SK-MEL-5 (cell line): ENCODE measurements at regions not wholly inside any gene's neighbourhood (a gene's known extent, or its start where the extent isn't known, plus 50 kb on each side); places are given as distances from the start of the nearest gene placed in this dataset.

ENCODE experiments used
- DNase-seq: peaks from one replicate; pipeline ENCODE4 v3.0.0-alpha.2; 2016; ENCODE audit warnings: low read depth, low spot score
- in situ Hi-C: cut with HindIII; loops from 2 replicates; pipeline ENCODE4 v1.10.0; 2016; ENCODE audit warnings: low sequenced_read_pairs, high pct_unique_total_duplicates, low pct_unique_long_range_greater_than_20kb

DNA sequence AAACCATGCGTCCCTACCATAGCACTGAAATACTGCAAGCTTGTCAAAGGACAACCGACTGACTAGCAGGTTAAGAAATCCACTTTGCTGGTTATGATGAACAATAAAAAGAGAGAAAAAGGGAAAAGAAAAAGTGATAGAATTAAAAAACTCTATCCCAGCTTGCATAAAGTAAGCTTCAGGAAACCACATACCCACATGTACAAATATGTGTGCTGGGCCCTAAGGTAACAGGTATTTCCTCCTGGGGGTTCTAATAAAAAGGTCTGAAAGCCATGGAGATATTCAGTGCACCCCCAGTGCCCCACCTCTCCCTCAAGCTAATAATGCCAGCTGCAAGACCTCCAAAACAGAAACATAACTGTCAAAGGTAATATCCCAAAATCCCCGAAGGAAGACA, 248.6 kb upstream of the KLF14 start:
- in situ Hi-C loops: no loop called here
- no peak for DNase-seq

DNA sequence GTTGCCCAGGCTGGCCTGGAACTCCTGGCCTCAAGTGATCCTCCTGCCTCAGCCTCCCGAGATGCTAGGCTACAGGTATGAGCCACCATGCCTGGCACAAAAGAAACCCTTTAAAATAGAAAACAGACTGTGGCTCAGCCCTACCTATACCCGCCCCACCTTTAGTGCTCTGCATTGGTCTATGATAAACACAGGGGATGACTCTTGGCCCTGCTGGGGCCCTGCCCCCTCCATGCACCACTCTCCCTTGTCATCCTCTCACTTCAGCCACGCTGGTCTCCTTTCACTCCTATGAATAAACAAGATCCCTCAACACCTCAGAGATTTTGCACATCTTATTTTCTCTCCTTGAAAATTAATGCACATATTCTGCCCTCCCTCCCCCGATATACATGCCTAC, 251.4 kb upstream of the KLF14 start:
- in situ Hi-C loops: no loop called here
- DNase-seq: no peak

DNA sequence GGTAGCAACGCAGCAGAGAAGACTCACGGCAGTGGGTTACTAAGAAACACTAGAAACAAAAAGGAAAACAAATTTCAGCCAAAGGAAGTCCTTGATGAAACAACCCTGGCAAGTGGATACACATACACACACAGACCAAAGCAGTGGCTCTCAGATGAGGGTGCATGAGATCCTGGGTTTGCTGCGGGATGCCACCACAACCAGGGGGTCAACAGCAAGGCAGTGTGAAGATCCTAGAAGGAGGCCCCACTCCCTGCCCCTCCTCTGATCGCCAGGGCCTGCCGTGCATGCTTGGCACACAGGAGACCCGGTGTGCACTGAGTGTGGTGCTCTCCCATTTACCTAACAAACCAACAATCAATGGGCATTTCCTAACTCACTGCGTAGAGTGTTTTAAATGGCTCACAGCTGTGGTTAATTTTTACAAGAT, 252.3 kb upstream of the KLF14 start:
- in situ Hi-C loops: no loop called here
- no peak for DNase-seq

DNA sequence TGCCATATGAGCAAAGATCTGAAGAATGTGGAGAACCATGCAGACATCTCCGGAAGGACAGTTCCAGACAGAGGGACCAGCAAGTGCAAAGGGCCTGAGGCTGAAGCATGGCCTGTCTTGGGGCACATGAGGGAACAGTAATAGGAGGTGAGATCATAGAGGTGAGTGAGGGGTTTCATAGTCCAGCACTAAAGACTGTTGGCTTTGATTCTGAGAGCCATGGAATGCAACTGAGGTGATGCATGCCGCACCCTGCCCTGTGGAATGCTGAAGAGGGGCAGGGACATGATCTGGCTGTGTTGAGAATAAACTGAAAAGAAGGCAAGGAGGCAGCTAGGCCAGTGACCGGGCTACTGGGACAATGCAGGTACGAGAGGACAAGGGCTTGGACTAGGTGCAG, 253.1 kb upstream of the KLF14 start:
- no peak for DNase-seq
- in situ Hi-C loops: no loop called here

DNA sequence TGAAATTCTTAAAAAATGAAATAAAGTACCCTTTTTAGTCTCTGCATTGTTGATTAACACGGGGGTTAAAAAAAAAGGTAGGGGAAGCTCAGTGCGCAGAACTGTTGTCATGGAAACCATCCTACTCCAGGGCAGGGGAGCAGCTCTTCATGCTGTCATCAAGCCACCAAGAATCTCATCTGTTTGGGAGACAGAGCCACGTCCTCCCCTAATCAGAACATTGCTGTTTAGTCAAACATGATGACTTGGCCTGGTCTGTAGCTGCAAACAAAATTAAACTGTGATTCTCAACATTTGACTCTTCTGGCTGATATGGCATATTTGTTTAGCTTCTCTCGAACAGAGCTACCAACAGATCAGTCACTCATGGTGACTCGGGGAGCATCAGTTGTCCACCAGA, 254.4 kb upstream of the KLF14 start:
- in situ Hi-C loops: no loop called here
- no peak for DNase-seq

DNA sequence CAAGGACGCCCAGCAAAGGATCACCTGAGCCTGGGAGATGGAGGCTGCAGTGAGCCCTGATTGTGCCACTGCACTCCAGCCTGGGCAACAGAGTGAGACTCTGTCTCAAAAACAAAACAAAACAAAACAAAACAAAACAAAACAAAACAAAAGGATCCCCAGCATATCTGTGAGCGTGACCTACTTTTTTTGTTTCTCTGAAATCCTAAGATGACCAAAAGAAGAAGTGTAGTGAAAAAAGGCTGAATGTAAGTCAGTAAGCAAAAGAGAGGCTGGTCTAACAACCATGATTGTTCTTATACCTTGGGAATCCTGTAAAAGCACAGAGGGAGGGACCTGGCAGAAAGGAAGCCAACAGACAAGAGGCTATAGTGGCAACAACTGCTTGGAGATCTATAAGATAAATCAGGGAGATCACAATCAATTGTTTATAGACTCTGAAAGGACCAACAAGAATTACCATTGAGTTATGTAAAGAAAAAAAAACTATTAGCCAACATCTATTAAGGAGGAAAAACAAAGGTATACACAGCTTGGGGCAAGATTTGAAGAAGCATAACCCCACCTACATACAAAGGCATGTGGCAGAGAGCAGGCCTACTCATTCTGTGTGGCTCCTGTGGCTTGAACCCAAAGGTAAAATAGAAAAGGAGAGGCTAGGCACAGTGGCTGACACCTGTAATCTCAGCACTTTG, 255.2 kb upstream of the KLF14 start:
- no peak for DNase-seq
- in situ Hi-C loops: no loop called here

DNA sequence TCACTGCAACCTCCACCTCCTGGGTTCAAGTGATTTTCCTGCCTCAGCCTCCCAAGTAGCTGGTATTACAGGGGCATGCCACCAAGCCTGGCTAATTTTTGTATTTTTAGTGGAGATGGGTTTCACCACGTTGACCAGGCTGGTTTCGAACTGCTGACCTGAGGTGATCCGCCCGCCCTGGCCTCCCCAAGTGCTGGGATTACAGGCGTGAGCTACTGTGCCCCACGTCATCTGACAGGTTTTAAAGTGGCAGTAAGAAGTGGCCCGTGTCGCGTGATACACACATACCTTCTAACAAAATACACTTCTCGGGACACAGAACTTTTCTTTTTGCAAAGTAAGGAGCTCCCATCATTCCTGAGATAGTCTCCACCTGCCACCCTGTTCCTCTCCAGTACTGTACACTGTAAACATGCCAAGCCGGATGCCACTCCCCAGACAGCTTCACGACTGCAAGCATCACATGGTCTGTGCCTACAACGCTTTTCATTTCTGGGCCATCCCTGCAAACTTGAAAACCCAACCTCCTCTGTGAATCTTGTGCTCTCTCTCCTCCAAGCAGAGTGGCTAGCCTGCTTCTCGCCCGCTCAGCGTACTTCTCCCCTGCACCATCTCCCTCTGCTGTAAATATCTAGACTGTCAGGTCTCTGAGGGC, 256.3 kb upstream of the KLF14 start:
- DNase-seq: no peak
- in situ Hi-C loops: no loop called here

DNA sequence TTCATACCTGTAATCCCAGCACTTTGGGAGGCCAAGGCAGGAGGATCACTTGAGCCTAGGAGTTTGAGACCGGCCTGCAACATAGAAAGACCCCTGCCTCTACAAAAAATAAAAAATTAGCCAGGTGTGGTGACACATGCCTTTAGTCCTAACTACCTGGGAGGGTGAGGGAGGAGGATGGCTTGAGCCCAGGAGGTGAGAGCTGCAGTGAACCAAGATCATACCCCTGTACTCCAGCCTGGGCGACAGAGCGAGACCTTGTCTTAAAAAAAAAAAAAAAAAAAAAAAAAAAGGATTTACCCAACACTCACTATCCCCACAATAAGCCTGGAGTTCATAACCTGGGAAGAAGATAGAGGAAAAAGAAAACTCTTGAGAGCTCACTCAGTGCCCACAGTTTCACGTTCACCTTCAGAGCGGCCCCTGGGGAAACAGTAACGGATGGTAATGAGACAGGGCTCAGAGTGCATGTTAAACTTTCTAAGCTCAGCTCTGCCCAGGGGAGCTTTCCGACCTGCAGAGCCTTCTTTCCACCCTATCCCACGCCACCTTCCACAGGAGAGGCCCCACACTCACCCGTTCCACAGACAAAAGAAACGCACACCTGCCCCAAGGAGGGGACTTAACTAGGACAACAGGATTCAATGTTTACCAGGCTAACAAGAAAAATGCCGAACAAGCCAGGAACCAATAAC, 259.8 kb upstream of the KLF14 start:
- DNase-seq: no peak
- in situ Hi-C loops: no loop called here

DNA sequence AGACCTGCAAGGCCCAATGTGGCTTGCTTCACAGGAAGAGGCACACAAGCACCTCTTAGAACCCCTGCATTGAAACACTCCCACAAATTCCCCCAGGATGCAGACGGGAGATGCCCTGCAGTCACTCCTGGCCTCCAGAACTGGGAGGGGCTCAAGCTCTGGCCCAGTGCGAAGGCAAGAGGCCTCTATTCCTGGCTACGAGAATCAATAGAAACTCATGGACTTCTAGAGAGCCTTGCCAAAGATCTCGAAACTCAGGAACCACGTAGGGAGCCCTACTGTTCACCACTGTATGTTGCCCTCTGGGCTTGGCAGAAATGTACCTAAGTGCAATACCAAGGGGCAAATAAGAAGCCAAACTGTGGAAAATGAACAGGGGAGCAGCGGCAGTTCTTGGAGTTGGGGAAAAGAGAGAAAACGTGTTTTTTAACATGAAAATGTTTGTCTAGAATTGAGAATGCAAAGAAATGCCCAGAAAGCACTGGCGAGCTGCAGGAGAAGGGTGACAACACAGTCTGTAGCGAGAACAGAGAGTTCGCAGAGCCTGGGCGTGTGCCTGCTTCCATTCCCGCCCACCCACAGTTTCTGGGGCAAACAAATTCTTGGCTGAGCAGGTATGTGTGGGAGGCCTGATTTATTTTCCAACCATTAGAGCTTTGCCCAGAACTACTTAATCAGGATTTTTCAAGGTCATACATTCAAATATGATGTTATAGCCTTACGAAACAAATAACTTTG, 260.5 kb upstream of the KLF14 start:
- DNase-seq: no peak

DNA sequence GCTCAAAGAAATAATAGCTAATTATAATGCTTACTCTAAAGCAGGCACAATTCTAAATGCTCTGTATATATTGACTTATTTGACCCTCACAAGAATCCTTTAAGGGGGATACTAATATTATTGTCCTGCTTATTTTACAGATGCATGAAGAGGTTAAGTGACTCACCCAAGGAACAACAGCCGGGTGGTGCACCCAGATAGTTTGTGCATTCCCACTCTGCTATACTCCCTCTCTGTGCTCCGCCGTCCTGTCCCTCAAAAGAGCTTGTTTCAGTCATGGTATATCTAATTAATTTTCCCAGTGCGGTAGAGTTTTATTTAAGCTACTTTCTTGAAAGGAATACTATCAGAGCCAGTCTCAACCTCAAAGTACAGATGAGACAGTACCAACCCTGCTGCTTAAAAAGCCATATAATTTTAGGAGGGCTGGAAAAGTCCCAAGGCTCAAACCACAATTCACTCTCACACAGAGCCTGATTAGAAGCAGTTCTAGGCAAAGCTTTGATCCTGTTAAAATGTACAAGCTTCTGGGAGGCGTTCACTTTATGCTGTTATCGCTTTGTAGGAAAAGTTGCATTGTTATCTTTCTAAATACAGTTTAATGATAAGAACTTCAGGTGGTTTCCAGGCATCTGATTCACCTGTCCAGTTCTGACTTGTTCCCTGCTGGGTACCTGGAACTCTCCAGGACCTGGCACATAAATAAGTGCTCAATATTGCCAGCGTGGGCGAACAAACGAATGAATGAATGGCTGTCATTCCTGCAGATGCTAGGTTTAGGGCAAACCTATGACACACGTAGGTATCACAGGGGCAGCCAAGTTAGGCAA, 261.5 kb upstream of the KLF14 start:
- in situ Hi-C loops: no loop called here
- no peak for DNase-seq

More for the DNA sequence above, 260.5 kb upstream of the KLF14 start:
- in situ Hi-C loops: no loop called here

DNA sequence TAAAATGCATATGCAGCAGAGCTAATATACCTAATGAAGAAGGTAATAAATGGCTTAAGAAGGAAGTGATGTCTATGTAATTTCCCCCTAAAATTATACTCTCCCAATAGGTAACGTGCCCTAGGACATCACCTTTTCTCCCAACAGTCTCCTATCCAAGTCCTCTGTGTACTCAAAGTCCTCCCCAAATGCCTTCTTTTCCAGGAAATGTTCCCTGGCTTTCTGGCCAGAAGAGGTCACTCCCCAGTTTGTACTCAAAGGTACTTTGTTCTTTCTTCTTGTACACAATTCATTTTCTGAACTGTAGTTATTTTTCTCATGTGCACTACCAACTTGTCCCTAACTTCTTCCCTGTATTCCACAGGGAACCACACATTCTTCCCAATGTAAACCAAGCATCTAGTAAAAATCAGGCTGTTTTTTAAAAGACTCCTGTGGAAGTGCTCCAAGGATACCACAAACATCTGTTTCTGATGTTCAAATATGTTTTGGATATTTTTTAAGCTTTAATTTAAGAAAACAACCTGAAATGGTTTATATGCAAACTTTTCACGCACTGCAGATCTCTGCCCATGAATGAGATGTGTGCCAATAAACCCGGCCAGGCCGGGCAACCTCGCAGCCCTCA, 262.3 kb upstream of the KLF14 start:
- peak; percentile 45 for DNase-seq
- in situ Hi-C loops: no loop called here

DNA sequence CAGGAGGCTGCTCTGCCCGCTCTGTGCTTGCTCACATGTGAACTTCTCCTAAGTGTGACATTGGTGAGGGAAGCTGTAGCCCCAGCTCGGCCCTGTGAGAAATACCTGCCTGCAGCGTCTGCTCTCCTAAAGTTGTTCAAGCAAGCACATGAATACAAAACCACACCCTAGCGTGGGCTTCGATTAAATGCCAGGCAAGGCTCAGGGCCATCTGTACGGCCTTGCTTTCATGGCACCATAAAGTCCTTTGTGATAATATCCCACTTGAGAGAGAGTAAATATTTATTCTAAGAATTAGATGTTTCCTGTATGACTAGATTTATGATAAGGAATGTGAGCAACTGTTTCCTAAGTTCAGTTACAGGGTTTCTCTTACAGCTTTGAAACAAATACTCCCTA, 262.8 kb upstream of the KLF14 start:
- in situ Hi-C loops: no loop called here
- no peak for DNase-seq

DNA sequence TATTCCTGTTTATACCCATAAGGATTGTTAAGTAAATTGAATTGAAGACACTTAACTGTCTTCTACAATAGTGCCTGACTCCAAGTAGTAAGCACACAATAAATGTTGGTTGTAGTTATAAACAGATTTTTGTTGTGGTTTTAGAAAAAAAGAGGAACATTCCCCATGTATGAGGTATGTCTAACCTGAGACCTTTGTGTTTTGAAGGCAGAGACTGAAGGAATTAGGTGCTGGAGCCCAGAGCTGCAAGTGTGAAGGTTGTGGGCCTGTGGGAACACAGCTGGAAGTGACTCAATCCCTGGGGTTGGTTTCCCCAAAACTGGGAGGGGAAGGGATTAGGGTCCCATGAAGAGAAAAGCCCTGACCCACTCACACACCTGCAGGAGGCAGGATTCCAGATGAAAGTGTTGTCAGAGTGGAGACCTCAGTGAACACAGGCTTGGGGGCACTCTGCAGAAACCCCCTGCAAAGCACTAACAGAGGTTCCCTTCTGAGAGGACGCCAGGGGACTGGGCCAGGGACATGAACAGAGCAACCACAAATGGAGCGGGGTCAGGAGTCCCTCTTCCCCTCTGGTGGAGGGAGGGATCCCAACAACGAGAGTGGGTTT, 265.1 kb upstream of the KLF14 start:
- DNase-seq: no peak
- in situ Hi-C loops: no loop called here

DNA sequence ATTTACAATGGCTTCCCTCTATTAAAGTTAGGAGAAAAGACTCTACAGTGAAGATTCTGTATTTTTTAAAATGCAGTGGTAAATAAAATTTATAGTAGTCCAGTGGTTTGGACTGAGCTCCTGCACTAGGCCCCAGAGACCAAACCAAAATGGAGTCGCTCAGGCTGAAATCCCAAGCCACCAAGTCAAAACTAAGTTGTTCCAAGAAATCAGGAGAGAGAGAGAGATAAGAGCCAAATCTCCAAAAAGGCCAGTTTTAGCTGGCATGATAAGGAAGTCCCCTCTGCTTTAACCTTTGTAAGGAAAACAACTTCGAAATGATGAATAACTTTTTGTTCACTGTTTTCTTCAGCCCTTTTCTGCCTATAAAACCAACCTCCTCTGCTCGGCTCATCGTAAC, 265.9 kb upstream of the KLF14 start:
- DNase-seq: no peak
- in situ Hi-C loops: no loop called here

DNA sequence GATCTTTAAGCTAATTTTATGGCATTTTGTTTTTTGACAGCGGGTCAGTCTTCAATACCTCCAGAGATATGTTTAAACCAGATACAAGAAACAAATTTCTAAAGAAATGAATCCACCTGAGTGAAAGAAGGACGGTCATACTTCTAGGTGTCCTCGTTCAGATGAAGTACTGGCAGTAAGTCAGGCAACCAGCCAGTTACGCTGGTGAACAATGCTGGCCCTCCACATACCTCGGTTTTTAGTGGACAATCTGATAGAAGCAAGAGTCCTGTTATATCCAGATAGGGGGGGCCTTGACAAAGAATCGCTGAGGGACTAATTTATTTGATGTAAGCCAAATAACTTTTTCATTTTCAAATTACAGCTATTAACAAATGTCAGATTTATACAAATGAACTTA, 266.4 kb upstream of the KLF14 start:
- in situ Hi-C loops: no loop called here
- no peak for DNase-seq

DNA sequence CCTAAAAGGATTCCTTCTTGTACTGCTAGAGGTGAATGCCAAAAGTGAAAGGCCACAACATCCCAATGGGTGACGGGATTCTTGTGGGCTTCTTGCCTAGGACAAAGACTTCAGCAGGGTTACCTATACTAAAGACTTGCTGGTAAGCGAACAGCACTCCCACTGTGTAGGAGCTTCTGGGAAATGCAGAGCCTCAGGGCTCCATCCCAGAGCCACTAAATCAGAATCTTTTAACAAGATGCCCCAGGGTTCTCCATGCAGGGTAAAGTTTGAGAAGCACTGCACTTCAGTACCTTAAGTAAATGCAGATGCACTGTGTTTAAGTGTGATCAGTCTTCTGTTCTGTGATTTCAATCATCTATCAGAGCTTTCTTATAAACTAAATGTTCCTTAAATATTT, 266.9 kb upstream of the KLF14 start:
- in situ Hi-C loops: no loop called here
- no peak for DNase-seq

DNA sequence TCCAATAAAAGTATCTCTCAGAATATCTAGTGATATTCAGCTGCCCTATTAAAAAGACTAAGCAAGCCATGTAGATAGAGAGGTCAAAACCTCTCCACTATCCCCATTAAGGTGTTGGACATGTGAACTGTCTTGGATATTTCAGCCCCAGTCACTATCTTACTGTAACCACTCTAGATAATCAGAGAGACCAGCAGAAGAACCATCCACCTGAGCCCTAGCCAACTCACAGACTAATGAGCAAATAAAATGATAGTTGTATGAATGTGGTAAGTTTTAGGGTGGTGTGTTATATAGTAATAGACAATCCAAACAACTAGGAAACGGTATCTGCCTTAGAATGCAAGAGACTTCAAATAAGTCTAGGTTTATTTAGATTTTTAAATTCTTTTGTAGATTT, 268.6 kb upstream of the KLF14 start:
- no peak for DNase-seq
- in situ Hi-C loops: no loop called here
